D721Med (cell line): ENCODE measurements at regions not wholly inside any gene's neighbourhood (a gene's known extent, or its start where the extent isn't known, plus 50 kb on each side); places are given as distances from the start of the nearest gene placed in this dataset.

Experiments used
- DNase-seq: peaks from one replicate; pipeline ENCODE4 v3.0.0; 2011; ENCODE audit warnings: low spot score; ENCODE audit not compliant: insufficient read length
- FAIRE-seq: peaks from 2 replicates; lab custom pipeline; 2011; peaks lifted over from hg19 to GRCh38; lab: Jason Lieb, UNC
- TF ChIP-seq, protein P1 (sequence below): IDR thresholded peaks from 2 replicates; pipeline ENCODE4 v1.5.1; 2012; ENCODE audit warnings: mild to moderate bottlenecking, control low read depth; ENCODE audit not compliant: insufficient read depth; ENCODE audit errors: missing control alignments

- DNase-seq (no peak), FAIRE-seq (no peak)
- TF ChIP-seq, protein P1, sequence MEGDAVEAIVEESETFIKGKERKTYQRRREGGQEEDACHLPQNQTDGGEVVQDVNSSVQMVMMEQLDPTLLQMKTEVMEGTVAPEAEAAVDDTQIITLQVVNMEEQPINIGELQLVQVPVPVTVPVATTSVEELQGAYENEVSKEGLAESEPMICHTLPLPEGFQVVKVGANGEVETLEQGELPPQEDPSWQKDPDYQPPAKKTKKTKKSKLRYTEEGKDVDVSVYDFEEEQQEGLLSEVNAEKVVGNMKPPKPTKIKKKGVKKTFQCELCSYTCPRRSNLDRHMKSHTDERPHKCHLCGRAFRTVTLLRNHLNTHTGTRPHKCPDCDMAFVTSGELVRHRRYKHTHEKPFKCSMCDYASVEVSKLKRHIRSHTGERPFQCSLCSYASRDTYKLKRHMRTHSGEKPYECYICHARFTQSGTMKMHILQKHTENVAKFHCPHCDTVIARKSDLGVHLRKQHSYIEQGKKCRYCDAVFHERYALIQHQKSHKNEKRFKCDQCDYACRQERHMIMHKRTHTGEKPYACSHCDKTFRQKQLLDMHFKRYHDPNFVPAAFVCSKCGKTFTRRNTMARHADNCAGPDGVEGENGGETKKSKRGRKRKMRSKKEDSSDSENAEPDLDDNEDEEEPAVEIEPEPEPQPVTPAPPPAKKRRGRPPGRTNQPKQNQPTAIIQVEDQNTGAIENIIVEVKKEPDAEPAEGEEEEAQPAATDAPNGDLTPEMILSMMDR = no peak
Measured at GRCh38 chr20:24056491-24056890, 67.9 kb upstream of the GGTLC1 start.

GRCh38 chr20:24052599-24053275 is 64.2 kb upstream of the GGTLC1 start:
- FAIRE-seq (no peak), DNase-seq (no peak)
- TF ChIP-seq, protein P1 = no peak

DNA sequence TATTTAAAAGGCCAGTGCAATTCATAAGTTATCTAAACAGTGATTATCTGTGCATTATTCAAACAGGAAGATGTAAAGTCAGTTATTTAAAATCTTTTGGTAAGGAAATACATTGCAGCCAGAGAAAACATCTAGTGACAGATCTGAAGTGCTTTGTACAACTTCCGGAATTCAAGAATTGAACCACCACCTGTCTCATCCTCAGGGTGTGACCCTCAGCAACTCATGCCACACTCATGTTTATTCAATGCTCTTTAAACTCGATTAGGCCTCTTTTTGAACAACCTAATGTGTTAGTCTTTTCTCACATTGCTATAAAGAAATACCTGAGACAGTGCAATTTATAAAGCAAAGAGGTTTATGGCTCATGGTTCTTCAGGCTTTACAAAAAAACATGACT is 62.6 kb upstream of the GGTLC1 start:
- TF ChIP-seq, protein P1 = no peak
- DNase-seq (no peak), FAIRE-seq (no peak)

GRCh38 chr20:24050119-24050518 is 61.5 kb upstream of the GGTLC1 start:
- TF ChIP-seq, protein P1 = no peak
- DNase-seq (no peak), FAIRE-seq (no peak)

DNA sequence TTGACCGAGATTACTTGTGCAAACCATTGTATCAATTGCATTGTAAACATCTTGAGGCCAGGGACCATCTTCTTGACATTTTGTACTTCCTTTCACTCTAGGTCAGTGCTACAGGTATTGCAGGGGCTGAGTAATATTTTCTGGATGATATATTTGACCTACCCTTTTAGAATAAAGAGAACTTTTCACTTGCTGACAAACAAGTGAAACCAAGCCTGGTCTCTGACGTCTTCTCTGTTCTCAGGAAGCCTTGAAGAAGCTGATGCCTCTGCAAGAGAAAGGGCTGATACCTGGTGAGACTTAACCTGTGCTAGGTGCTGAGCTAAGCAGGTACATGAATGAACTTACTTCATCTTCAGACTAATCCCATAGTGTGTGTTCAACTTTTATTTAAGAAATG is 60.5 kb upstream of the GGTLC1 start:
- DNase-seq = no peak
- TF ChIP-seq, protein P1 = no peak
- no peak for FAIRE-seq

GRCh38 chr20:24048024-24048611 is 59.5 kb upstream of the GGTLC1 start:
- DNase-seq (no peak), FAIRE-seq (no peak)
- TF ChIP-seq, protein P1 = no peak

DNA sequence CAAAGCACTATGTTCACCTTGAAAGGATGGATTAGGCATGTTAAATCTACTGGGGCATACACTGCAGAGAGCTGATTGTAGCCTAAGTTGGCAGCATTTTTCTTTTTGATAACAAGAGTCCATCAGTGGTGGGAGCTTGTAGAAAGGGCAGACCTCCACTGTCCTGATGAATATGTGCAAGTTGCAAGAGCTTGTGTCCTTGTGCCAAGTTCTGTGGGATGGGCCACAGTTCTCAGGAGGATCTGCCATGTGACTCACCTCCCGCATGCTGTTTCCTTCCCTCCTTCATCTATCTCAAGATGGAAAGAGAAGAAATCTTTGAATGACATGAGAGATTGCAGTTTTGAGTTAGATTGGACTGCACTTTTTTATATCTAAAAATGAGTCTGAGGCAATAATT is 58.3 kb upstream of the GGTLC1 start:
- FAIRE-seq (no peak), DNase-seq (no peak)
- TF ChIP-seq, protein P1 = no peak
